HepG2 (cell line): ENCODE measurements at regions not wholly inside any gene's neighbourhood (a gene's known extent, or its start where the extent isn't known, plus 50 kb on each side); places are given as distances from the start of the nearest gene placed in this dataset.

Experiments used
- ATAC-seq: fragments of 200-7000 bp; cut with Tn5 transposase; 3 replicates; pipeline ENCODE4 v1.9.1; 2020; ENCODE audit warnings: mild to moderate bottlenecking, moderate library complexity
- BruUV-seq: library from RNA; stranded (reverse); fragments of 400-500 nt; replicated peaks from 2 replicates; lab custom pipeline; 2021; lab: Mats Ljungman, UMichigan
- CTCF ChIA-PET: fragments of 300-600 bp; formaldehyde crosslinking; extraction: SDS; loops from one replicate; lab custom pipeline; 2021; ENCODE audit warnings: low total read pairs, inconsistent platforms, low intra/inter-chr PET ratio; lab: Yijun Ruan, JAX
- POLR2A ChIA-PET: fragments of 350-600 bp; sonication (Branson Sonifier 250); formaldehyde crosslinking; loops from one replicate; lab custom pipeline; 2020; ENCODE audit warnings: antibody characterized with exemption, inconsistent platforms; lab: Yijun Ruan, JAX
- DNase-seq: peaks from one replicate; pipeline ENCODE4 v3.0.0-alpha.2; 2015; ENCODE audit warnings: low spot score
- FAIRE-seq: peaks from 3 replicates; lab custom pipeline; 2011; peaks lifted over from hg19 to GRCh38; lab: Jason Lieb, UNC
- H2AFZ ChIP-seq: one replicate; pipeline ENCODE4 v1.6.1; 2011; ENCODE audit warnings: low read length, inconsistent platforms
- H3K27ac ChIP-seq: fragments of 300-600 bp; 3 replicates; pipeline ENCODE4 v1.8.0; 2011; ENCODE audit warnings: mixed run types, mild to moderate bottlenecking, mixed read lengths, low read length, inconsistent platforms; ENCODE audit not compliant: insufficient read depth; ENCODE audit errors: extremely low read length
- H3K27me3 ChIP-seq, 2 experiments: fragments of 200-600 bp in 1 of 2; 2 replicates in 1 of 2; 3 replicates in 1 of 2; pipeline versions ENCODE4 v1.6.0 to v1.8.0; 2011; ENCODE audit warnings: low read length in 2 of 2, mild to moderate bottlenecking in 2 of 2, moderate library complexity in 2 of 2, inconsistent platforms in 1 of 2; ENCODE audit not compliant: insufficient read depth in 2 of 2, control insufficient read depth in 1 of 2
- H3K36me3 ChIP-seq, 2 experiments: fragments of 200-600 bp in 1 of 2; replicated peaks in 1 of 2; 2 replicates in 1 of 2; 3 replicates in 1 of 2; pipeline versions ENCODE4 v1.5.1 to v1.8.0; 2011; ENCODE audit warnings: low read length in 2 of 2, inconsistent platforms in 1 of 2; ENCODE audit not compliant: insufficient read depth in 2 of 2, control insufficient read depth in 1 of 2
- H3K4me1 ChIP-seq: 2 replicates; pipeline ENCODE4 v1.5.1; 2012; ENCODE audit warnings: low read length, inconsistent platforms; ENCODE audit not compliant: insufficient read depth
- H3K4me2 ChIP-seq: 2 replicates; pipeline ENCODE4 v1.6.0; 2011; ENCODE audit warnings: low read depth, low read length, inconsistent platforms
- H3K4me3 ChIP-seq, 3 experiments: fragments of 200-600 bp in 1 of 3; sonication (generic), shearing (Covaris generic) in 1 of 3; replicated peaks in 1 of 3; 2 replicates each; pipeline ENCODE4 v1.5.1; 2011 to 2016; ENCODE audit warnings: low read length in 3 of 3, inconsistent platforms in 2 of 3, low read depth in 2 of 3, mild to moderate bottlenecking in 2 of 3, control low read depth in 1 of 3, mixed read lengths in 1 of 3; ENCODE audit not compliant: insufficient read depth in 1 of 3
- H3K79me2 ChIP-seq: one replicate; pipeline ENCODE4 v1.6.1; 2011; ENCODE audit warnings: low read length, inconsistent platforms; ENCODE audit not compliant: insufficient read depth
- H3K9ac ChIP-seq: 2 replicates; pipeline ENCODE4 v1.6.0; 2011; ENCODE audit warnings: mild to moderate bottlenecking, low read depth, low read length, inconsistent platforms; ENCODE audit not compliant: insufficient read depth
- H3K9me3 ChIP-seq: 2 replicates; pipeline ENCODE4 v1.5.1; 2012; ENCODE audit warnings: mild to moderate bottlenecking, low read length
- H4K20me1 ChIP-seq: 2 replicates; pipeline ENCODE4 v1.6.0; 2011; ENCODE audit warnings: inconsistent platforms, mild to moderate bottlenecking, low read length, moderate library complexity; ENCODE audit not compliant: insufficient read depth
- AGO2 ChIP-seq: fragments of 200-400 bp; formaldehyde crosslinking; optimal IDR thresholded peaks from 2 replicates; pipeline ENCODE3; 2017; ENCODE audit warnings: mild to moderate bottlenecking, low read depth, low read length, moderate library complexity
- SIX1 ChIP-seq: sonication (generic); formaldehyde crosslinking; IDR thresholded peaks from 2 replicates; pipeline ENCODE4 v1.4.0; 2020; ENCODE audit warnings: missing genetic modification reagents, borderline replicate concordance
- ZNF205 ChIP-seq: IDR thresholded peaks from 2 replicates; pipeline ENCODE4 v1.6.1; 2018; ENCODE audit warnings: missing biosample characterization, missing genetic modification reagents
- ZSCAN21 ChIP-seq: sonication (generic); formaldehyde crosslinking; IDR thresholded peaks from 2 replicates; pipeline ENCODE4 v1.8.0; 2022; ENCODE audit warnings: mild to moderate bottlenecking, missing genetic modification reagents, moderate library complexity, borderline replicate concordance
- WGBS: methylation state at CpG from one replicate; pipeline ENCODE4 v1.1.6; 2017; ENCODE audit warnings: low lambda C conversion rate; 5-methylcytosine and 5-hydroxymethylcytosine counted together
- in situ Hi-C: cut with HindIII; loops from 2 replicates; pipeline ENCODE4 v1.10.0; 2017; ENCODE audit warnings: low pct_unique_long_range_greater_than_20kb; ENCODE audit not compliant: extremely low pct_ligation_motif_present
- intact Hi-C: fragments of 100-400 bp; cut with micrococcal nuclease; formaldehyde crosslinking; loops from one replicate; pipeline ENCODE4 v1.10.0; 2022; ENCODE audit not compliant: unreplicated experiment
- TF ChIP-seq, protein P1 (sequence below): sonication (generic); formaldehyde crosslinking; IDR thresholded peaks from 2 replicates; pipeline ENCODE4 v1.4.0; 2020; ENCODE audit warnings: mild to moderate bottlenecking, missing genetic modification reagents
- TF ChIP-seq, protein P2 (sequence below): sonication (generic); formaldehyde crosslinking; IDR thresholded peaks from 2 replicates; pipeline ENCODE4; 2020; ENCODE audit warnings: missing genetic modification reagents, mild to moderate bottlenecking, borderline replicate concordance
- TF ChIP-seq, protein P3 (sequence below): sonication (generic); formaldehyde crosslinking; IDR thresholded peaks from 2 replicates; pipeline ENCODE4 v1.5.0; 2020; ENCODE audit warnings: mild to moderate bottlenecking, missing genetic modification reagents
- TF ChIP-seq, protein P4 (sequence below): sonication (generic); formaldehyde crosslinking; IDR thresholded peaks from 2 replicates; pipeline ENCODE4 v1.5.0; 2020; ENCODE audit warnings: mild to moderate bottlenecking, missing genetic modification reagents
- TF ChIP-seq, protein P5 (sequence below): sonication (generic); formaldehyde crosslinking; IDR thresholded peaks from 2 replicates; pipeline ENCODE4 v1.4.0; 2020; ENCODE audit warnings: missing genetic modification reagents

DNA sequence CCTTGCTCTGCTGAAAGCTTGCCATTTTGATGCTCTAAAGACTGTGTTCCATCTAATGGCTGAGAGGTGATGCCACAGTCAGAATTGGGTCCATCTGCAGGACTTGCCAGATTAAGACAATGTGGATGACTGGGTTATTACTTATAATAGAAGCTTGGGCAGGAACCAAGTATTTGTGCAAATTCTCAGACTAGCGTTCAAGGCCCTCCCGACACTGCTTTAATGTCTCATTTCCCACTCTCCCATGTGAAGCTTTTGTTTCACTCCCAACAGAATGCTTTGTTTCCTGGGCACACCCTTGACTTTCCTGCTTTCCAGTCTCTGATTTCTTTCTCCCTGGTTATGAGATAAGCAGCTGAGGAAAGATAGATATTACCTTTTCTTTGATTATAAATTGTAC is 215.8 kb downstream of the KCNS3 start:
- Histone ChIP-seq H3K27ac (no peak overlapping the region), H4K20me1 (no peaks in the 10 kb centered on the region), H3K4me2 (no peak overlapping the region), H3K4me1 (no peaks in the 10 kb centered on the region), H3K79me2 (no peaks in the 10 kb centered on the region), H2AFZ (no peak overlapping the region), H3K9ac (no peak overlapping the region), H3K36me3 (no peaks in the 10 kb centered on the region), H3K4me3 (no peak overlapping the region), H3K9me3 (no peaks in the 10 kb centered on the region), H3K27me3 (no peaks in the 10 kb centered on the region)
- in situ Hi-C loops (no loop called here), intact Hi-C loops (no loop called here)
- ChIA-PET CTCF (no interaction called here), POLR2A (no interaction called here)
- ATAC-seq (no peak), FAIRE-seq (no peak), DNase-seq (no peak)
- TF ChIP-seq SIX1 (CRISPR knock-in tag) (no peak), ZNF205 (CRISPR knock-in tag) (no peak), AGO2 (no peak), ZSCAN21 (CRISPR knock-in tag) (no peak)
- TF ChIP-seq, protein P1, sequence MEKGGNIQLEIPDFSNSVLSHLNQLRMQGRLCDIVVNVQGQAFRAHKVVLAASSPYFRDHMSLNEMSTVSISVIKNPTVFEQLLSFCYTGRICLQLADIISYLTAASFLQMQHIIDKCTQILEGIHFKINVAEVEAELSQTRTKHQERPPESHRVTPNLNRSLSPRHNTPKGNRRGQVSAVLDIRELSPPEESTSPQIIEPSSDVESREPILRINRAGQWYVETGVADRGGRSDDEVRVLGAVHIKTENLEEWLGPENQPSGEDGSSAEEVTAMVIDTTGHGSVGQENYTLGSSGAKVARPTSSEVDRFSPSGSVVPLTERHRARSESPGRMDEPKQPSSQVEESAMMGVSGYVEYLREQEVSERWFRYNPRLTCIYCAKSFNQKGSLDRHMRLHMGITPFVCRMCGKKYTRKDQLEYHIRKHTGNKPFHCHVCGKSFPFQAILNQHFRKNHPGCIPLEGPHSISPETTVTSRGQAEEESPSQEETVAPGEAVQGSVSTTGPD (CRISPR knock-in tag) = no peak
- TF ChIP-seq, protein P2, sequence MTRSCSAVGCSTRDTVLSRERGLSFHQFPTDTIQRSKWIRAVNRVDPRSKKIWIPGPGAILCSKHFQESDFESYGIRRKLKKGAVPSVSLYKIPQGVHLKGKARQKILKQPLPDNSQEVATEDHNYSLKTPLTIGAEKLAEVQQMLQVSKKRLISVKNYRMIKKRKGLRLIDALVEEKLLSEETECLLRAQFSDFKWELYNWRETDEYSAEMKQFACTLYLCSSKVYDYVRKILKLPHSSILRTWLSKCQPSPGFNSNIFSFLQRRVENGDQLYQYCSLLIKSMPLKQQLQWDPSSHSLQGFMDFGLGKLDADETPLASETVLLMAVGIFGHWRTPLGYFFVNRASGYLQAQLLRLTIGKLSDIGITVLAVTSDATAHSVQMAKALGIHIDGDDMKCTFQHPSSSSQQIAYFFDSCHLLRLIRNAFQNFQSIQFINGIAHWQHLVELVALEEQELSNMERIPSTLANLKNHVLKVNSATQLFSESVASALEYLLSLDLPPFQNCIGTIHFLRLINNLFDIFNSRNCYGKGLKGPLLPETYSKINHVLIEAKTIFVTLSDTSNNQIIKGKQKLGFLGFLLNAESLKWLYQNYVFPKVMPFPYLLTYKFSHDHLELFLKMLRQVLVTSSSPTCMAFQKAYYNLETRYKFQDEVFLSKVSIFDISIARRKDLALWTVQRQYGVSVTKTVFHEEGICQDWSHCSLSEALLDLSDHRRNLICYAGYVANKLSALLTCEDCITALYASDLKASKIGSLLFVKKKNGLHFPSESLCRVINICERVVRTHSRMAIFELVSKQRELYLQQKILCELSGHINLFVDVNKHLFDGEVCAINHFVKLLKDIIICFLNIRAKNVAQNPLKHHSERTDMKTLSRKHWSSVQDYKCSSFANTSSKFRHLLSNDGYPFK (CRISPR knock-in tag) = no peak
- TF ChIP-seq, protein P3, sequence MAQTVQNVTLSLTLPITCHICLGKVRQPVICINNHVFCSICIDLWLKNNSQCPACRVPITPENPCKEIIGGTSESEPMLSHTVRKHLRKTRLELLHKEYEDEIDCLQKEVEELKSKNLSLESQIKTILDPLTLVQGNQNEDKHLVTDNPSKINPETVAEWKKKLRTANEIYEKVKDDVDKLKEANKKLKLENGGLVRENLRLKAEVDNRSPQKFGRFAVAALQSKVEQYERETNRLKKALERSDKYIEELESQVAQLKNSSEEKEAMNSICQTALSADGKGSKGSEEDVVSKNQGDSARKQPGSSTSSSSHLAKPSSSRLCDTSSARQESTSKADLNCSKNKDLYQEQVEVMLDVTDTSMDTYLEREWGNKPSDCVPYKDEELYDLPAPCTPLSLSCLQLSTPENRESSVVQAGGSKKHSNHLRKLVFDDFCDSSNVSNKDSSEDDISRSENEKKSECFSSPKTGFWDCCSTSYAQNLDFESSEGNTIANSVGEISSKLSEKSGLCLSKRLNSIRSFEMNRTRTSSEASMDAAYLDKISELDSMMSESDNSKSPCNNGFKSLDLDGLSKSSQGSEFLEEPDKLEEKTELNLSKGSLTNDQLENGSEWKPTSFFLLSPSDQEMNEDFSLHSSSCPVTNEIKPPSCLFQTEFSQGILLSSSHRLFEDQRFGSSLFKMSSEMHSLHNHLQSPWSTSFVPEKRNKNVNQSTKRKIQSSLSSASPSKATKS = no peak
- TF ChIP-seq, protein P4, sequence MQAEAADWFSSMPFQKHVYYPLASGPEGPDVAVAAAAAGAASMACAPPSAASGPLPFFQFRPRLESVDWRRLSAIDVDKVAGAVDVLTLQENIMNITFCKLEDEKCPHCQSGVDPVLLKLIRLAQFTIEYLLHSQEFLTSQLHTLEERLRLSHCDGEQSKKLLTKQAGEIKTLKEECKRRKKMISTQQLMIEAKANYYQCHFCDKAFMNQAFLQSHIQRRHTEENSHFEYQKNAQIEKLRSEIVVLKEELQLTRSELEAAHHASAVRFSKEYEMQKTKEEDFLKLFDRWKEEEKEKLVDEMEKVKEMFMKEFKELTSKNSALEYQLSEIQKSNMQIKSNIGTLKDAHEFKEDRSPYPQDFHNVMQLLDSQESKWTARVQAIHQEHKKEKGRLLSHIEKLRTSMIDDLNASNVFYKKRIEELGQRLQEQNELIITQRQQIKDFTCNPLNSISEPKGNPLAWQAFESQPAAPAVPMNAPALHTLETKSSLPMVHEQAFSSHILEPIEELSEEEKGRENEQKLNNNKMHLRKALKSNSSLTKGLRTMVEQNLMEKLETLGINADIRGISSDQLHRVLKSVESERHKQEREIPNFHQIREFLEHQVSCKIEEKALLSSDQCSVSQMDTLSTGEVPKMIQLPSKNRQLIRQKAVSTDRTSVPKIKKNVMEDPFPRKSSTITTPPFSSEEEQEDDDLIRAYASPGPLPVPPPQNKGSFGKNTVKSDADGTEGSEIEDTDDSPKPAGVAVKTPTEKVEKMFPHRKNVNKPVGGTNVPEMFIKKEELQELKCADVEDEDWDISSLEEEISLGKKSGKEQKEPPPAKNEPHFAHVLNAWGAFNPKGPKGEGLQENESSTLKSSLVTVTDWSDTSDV (CRISPR knock-in tag) = no peak
- TF ChIP-seq, protein P5, sequence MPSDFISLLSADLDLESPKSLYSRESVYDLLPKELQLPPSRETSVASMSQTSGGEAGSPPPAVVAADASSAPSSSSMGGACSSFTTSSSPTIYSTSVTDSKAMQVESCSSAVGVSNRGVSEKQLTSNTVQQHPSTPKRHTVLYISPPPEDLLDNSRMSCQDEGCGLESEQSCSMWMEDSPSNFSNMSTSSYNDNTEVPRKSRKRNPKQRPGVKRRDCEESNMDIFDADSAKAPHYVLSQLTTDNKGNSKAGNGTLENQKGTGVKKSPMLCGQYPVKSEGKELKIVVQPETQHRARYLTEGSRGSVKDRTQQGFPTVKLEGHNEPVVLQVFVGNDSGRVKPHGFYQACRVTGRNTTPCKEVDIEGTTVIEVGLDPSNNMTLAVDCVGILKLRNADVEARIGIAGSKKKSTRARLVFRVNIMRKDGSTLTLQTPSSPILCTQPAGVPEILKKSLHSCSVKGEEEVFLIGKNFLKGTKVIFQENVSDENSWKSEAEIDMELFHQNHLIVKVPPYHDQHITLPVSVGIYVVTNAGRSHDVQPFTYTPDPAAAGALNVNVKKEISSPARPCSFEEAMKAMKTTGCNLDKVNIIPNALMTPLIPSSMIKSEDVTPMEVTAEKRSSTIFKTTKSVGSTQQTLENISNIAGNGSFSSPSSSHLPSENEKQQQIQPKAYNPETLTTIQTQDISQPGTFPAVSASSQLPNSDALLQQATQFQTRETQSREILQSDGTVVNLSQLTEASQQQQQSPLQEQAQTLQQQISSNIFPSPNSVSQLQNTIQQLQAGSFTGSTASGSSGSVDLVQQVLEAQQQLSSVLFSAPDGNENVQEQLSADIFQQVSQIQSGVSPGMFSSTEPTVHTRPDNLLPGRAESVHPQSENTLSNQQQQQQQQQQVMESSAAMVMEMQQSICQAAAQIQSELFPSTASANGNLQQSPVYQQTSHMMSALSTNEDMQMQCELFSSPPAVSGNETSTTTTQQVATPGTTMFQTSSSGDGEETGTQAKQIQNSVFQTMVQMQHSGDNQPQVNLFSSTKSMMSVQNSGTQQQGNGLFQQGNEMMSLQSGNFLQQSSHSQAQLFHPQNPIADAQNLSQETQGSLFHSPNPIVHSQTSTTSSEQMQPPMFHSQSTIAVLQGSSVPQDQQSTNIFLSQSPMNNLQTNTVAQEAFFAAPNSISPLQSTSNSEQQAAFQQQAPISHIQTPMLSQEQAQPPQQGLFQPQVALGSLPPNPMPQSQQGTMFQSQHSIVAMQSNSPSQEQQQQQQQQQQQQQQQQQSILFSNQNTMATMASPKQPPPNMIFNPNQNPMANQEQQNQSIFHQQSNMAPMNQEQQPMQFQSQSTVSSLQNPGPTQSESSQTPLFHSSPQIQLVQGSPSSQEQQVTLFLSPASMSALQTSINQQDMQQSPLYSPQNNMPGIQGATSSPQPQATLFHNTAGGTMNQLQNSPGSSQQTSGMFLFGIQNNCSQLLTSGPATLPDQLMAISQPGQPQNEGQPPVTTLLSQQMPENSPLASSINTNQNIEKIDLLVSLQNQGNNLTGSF (CRISPR knock-in tag) = no peak
- BruUV-seq = no TSS peak
- 30% methylated on average over 2 of the region's 2 CpGs for WGBS
